ENCODE measurements at regions not wholly inside any gene's neighbourhood (a gene's known extent, or its start where the extent isn't known, plus 50 kb on each side); places are given as distances from the start of the nearest gene placed in this dataset.

- TF ChIP-seq SLC30A9 (CRISPR knock-in tag; IDR thresholded peaks at IDR 0.05), result no peak
- no peak for TF ChIP-seq TCF7L2 (IDR thresholded peaks at IDR 0.05; ENCODE audit: low read depth, low read length)
- TF ChIP-seq XRCC5 (IDR thresholded peaks at IDR 0.05; ENCODE audit: low read depth, low read length), result no peak
- peak in 1 of 2 experiments; percentile 61; a peak in 1 of 4 replicates for TF ChIP-seq TEAD1 (CRISPR knock-in tag; IDR thresholded peaks at IDR 0.05)
- TF ChIP-seq, protein P1, sequence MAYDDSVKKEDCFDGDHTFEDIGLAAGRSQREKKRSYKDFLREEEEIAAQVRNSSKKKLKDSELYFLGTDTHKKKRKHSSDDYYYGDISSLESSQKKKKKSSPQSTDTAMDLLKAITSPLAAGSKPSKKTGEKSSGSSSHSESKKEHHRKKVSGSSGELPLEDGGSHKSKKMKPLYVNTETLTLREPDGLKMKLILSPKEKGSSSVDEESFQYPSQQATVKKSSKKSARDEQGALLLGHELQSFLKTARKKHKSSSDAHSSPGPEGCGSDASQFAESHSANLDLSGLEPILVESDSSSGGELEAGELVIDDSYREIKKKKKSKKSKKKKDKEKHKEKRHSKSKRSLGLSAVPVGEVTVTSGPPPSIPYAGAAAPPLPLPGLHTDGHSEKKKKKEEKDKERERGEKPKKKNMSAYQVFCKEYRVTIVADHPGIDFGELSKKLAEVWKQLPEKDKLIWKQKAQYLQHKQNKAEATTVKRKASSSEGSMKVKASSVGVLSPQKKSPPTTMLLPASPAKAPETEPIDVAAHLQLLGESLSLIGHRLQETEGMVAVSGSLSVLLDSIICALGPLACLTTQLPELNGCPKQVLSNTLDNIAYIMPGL (CRISPR knock-in tag; IDR thresholded peaks at IDR 0.05), result no peak
- TF ChIP-seq BRF2 (IDR thresholded peaks at IDR 0.05; ENCODE audit: borderline replicate concordance, insufficient read depth, insufficient read length), result no peak
- TF ChIP-seq STAT5B (CRISPR knock-in tag; IDR thresholded peaks at IDR 0.05), result no peak
- no peak for TF ChIP-seq HNRNPH1 (optimal IDR thresholded peaks at IDR 0.05; ENCODE audit: low read depth, low read length)
- peak; percentile 57; the same call in 1 of the 2 replicates for TF ChIP-seq MAFF (IDR thresholded peaks at IDR 0.05; ENCODE audit: low read length)
- TF ChIP-seq MAZ (CRISPR knock-in tag; conservative IDR thresholded peaks at IDR 0.05 in 1 of 2, IDR thresholded peaks at IDR 0.05 in 1 of 2), result no peak
- TF ChIP-seq, protein P2, sequence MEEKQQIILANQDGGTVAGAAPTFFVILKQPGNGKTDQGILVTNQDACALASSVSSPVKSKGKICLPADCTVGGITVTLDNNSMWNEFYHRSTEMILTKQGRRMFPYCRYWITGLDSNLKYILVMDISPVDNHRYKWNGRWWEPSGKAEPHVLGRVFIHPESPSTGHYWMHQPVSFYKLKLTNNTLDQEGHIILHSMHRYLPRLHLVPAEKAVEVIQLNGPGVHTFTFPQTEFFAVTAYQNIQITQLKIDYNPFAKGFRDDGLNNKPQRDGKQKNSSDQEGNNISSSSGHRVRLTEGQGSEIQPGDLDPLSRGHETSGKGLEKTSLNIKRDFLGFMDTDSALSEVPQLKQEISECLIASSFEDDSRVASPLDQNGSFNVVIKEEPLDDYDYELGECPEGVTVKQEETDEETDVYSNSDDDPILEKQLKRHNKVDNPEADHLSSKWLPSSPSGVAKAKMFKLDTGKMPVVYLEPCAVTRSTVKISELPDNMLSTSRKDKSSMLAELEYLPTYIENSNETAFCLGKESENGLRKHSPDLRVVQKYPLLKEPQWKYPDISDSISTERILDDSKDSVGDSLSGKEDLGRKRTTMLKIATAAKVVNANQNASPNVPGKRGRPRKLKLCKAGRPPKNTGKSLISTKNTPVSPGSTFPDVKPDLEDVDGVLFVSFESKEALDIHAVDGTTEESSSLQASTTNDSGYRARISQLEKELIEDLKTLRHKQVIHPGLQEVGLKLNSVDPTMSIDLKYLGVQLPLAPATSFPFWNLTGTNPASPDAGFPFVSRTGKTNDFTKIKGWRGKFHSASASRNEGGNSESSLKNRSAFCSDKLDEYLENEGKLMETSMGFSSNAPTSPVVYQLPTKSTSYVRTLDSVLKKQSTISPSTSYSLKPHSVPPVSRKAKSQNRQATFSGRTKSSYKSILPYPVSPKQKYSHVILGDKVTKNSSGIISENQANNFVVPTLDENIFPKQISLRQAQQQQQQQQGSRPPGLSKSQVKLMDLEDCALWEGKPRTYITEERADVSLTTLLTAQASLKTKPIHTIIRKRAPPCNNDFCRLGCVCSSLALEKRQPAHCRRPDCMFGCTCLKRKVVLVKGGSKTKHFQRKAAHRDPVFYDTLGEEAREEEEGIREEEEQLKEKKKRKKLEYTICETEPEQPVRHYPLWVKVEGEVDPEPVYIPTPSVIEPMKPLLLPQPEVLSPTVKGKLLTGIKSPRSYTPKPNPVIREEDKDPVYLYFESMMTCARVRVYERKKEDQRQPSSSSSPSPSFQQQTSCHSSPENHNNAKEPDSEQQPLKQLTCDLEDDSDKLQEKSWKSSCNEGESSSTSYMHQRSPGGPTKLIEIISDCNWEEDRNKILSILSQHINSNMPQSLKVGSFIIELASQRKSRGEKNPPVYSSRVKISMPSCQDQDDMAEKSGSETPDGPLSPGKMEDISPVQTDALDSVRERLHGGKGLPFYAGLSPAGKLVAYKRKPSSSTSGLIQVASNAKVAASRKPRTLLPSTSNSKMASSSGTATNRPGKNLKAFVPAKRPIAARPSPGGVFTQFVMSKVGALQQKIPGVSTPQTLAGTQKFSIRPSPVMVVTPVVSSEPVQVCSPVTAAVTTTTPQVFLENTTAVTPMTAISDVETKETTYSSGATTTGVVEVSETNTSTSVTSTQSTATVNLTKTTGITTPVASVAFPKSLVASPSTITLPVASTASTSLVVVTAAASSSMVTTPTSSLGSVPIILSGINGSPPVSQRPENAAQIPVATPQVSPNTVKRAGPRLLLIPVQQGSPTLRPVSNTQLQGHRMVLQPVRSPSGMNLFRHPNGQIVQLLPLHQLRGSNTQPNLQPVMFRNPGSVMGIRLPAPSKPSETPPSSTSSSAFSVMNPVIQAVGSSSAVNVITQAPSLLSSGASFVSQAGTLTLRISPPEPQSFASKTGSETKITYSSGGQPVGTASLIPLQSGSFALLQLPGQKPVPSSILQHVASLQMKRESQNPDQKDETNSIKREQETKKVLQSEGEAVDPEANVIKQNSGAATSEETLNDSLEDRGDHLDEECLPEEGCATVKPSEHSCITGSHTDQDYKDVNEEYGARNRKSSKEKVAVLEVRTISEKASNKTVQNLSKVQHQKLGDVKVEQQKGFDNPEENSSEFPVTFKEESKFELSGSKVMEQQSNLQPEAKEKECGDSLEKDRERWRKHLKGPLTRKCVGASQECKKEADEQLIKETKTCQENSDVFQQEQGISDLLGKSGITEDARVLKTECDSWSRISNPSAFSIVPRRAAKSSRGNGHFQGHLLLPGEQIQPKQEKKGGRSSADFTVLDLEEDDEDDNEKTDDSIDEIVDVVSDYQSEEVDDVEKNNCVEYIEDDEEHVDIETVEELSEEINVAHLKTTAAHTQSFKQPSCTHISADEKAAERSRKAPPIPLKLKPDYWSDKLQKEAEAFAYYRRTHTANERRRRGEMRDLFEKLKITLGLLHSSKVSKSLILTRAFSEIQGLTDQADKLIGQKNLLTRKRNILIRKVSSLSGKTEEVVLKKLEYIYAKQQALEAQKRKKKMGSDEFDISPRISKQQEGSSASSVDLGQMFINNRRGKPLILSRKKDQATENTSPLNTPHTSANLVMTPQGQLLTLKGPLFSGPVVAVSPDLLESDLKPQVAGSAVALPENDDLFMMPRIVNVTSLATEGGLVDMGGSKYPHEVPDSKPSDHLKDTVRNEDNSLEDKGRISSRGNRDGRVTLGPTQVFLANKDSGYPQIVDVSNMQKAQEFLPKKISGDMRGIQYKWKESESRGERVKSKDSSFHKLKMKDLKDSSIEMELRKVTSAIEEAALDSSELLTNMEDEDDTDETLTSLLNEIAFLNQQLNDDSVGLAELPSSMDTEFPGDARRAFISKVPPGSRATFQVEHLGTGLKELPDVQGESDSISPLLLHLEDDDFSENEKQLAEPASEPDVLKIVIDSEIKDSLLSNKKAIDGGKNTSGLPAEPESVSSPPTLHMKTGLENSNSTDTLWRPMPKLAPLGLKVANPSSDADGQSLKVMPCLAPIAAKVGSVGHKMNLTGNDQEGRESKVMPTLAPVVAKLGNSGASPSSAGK (IDR thresholded peaks at IDR 0.05), result peak; percentile 72
- no peak for TF ChIP-seq ARID2 (IDR thresholded peaks at IDR 0.05)
- no peak for TF ChIP-seq HMG20B (CRISPR knock-in tag; IDR thresholded peaks at IDR 0.05)
Observed at GRCh38 chr4:54588404-54588803, 69.4 kb upstream of the KIT start (continued).
